H1 (cell line): ENCODE measurements at regions not wholly inside any gene's neighbourhood (a gene's known extent, or its start where the extent isn't known, plus 50 kb on each side); places are given as distances from the start of the nearest gene placed in this dataset.

Experiments
- NANOG ChIP-seq: IDR thresholded peaks from 2 replicates; pipeline ENCODE4 v1.6.1; 2011; ENCODE audit warnings: low read length, low read depth, mild to moderate bottlenecking, inconsistent platforms; ENCODE audit not compliant: insufficient read depth, poor library complexity, severe bottlenecking

DNA sequence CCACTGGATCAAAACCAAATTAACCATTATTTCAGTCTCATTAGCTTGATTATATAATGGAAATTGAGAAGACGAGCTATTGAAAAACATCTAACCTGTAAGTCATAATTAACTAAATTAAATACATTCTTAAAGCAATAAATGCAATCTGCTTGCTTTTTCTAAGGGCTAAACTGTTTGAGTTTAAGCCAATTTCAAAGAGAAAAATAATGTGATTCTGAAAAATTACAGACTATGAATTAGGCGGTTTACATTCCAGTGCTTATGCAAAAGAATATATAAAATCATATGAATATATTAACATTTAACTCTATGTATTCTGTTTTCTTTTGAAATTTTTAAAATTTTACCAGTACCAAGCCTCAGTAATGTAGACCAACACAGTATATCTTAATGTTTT lies 1349.4 kb downstream of the FSCB start (continued):
- TF ChIP-seq NANOG, result no peak
